IPS DF 6.9 (cell line): ENCODE measurements at regions not wholly inside any gene's neighbourhood (a gene's known extent, or its start where the extent isn't known, plus 50 kb on each side); places are given as distances from the start of the nearest gene placed in this dataset.

Source experiments
- DNase-seq: peaks from one replicate; pipeline ENCODE4 v3.0.0-alpha.2; 2013; ENCODE audit warnings: low read depth, low spot score
- H3K27ac ChIP-seq: one replicate; pipeline ENCODE4 v1.5.1; 2013; ENCODE audit warnings: low read length, control low read depth
- H3K27me3 ChIP-seq: 2 replicates; pipeline ENCODE4 v1.6.1; 2013; ENCODE audit warnings: mild to moderate bottlenecking, low read length; ENCODE audit not compliant: control insufficient read depth, insufficient read depth
- H3K36me3 ChIP-seq: 2 replicates; pipeline ENCODE4 v1.6.1; 2013; ENCODE audit warnings: low read length; ENCODE audit not compliant: control insufficient read depth, insufficient read depth
- H3K4me1 ChIP-seq: 2 replicates; pipeline ENCODE4 v1.6.1; 2013; ENCODE audit warnings: low read length; ENCODE audit not compliant: control insufficient read depth, insufficient read depth
- H3K4me3 ChIP-seq: 2 replicates; pipeline ENCODE4 v1.5.1; 2013; ENCODE audit warnings: mild to moderate bottlenecking, low read length
- H3K9me3 ChIP-seq: 2 replicates; pipeline ENCODE4 v1.6.1; 2013; ENCODE audit warnings: low read length, inconsistent platforms; ENCODE audit not compliant: control insufficient read depth, insufficient read depth
- WGBS: extraction: QIAGEN DNeasy Blood & Tissue Kit; methylation state at CpG from one replicate; pipeline ENCODE4 v1.1.7; 2013; ENCODE audit warnings: mixed read lengths, missing lambda C conversion rate; ENCODE audit not compliant: insufficient read length, insufficient coverage; 5-methylcytosine and 5-hydroxymethylcytosine counted together

- no CpG with 5 or more reads among the region's 5 CpGs for WGBS
Measured at GRCh38 chr17:54085934-54086333, 263.2 kb downstream of the KIF2B start.

GRCh38 chr17:54096216-54096615 is 273.5 kb downstream of the KIF2B start:
- Histone ChIP-seq H3K9me3 (no peaks in the 10 kb centered on the region), H3K27me3 (no peaks in the 10 kb centered on the region), H3K27ac (no peak overlapping the region), H3K4me1 (no peaks in the 10 kb centered on the region), H3K4me3 (no peak overlapping the region), H3K36me3 (no peaks in the 10 kb centered on the region)
- no peak for DNase-seq

More at GRCh38 chr17:54085934-54086333, 263.2 kb downstream of the KIF2B start:
- Histone ChIP-seq H3K4me3 (no peak overlapping the region), H3K9me3 (no peaks in the 10 kb centered on the region), H3K4me1 (0 out of 2 replicates have a peak, but pooled peaks cover 2% of the 10 kb centered on the region), H3K27ac (no peak overlapping the region), H3K36me3 (no peaks in the 10 kb centered on the region), H3K27me3 (no peaks in the 10 kb centered on the region)
- DNase-seq, result no peak

- H3K27ac ChIP-seq, result no peak overlapping the region
- no peaks in the 10 kb centered on the region for H3K9me3 ChIP-seq
- H3K36me3 ChIP-seq, result no peaks in the 10 kb centered on the region
- no peak for DNase-seq
- no peaks in the 10 kb centered on the region for H3K27me3 ChIP-seq
- H3K4me3 ChIP-seq, result no peak overlapping the region
- no peaks in the 10 kb centered on the region for H3K4me1 ChIP-seq
Measured at GRCh38 chr17:54099221-54099620, 276.5 kb downstream of the KIF2B start.

GRCh38 chr17:54102246-54102645 is 279.5 kb downstream of the KIF2B start:
- H3K4me1 ChIP-seq, result no peaks in the 10 kb centered on the region
- no CpG with 5 or more reads among the region's 1 CpG for WGBS
- H3K4me3 ChIP-seq, result no peak overlapping the region
- H3K9me3 ChIP-seq, result no peaks in the 10 kb centered on the region
- H3K27me3 ChIP-seq, result no peaks in the 10 kb centered on the region
- no peaks in the 10 kb centered on the region for H3K36me3 ChIP-seq
- DNase-seq, result no peak
- H3K27ac ChIP-seq, result no peak overlapping the region

GRCh38 chr17:54111576-54111975 is 288.8 kb downstream of the KIF2B start:
- H3K27ac ChIP-seq, result no peak overlapping the region
- H3K36me3 ChIP-seq, result no peaks in the 10 kb centered on the region
- no peaks in the 10 kb centered on the region for H3K9me3 ChIP-seq
- DNase-seq, result no peak
- no peaks in the 10 kb centered on the region for H3K4me1 ChIP-seq
- WGBS, result no CpG with 5 or more reads among the region's 1 CpG
- no peak overlapping the region for H3K4me3 ChIP-seq
- H3K27me3 ChIP-seq, result no peaks in the 10 kb centered on the region

- no peaks in the 10 kb centered on the region for H3K9me3 ChIP-seq
- H3K36me3 ChIP-seq, result no peaks in the 10 kb centered on the region
- no peaks in the 10 kb centered on the region for H3K4me1 ChIP-seq
- no peak overlapping the region for H3K27ac ChIP-seq
- DNase-seq, result no peak
- H3K27me3 ChIP-seq, result no peaks in the 10 kb centered on the region
- no CpG with 5 or more reads among the region's 3 CpGs for WGBS
- H3K4me3 ChIP-seq, result no peak overlapping the region
Measured at GRCh38 chr17:54117452-54117851, 294.7 kb downstream of the KIF2B start.

GRCh38 chr17:54124456-54124855 is 301.7 kb downstream of the KIF2B start:
- no peaks in the 10 kb centered on the region for H3K27me3 ChIP-seq
- no peak for DNase-seq
- no peaks in the 10 kb centered on the region for H3K36me3 ChIP-seq
- H3K27ac ChIP-seq, result no peak overlapping the region
- no peaks in the 10 kb centered on the region for H3K9me3 ChIP-seq
- H3K4me3 ChIP-seq, result no peak overlapping the region
- H3K4me1 ChIP-seq, result no peaks in the 10 kb centered on the region
- WGBS, result no CpG with 5 or more reads among the region's 1 CpG

- Histone ChIP-seq H3K9me3 (no peaks in the 10 kb centered on the region), H3K4me3 (no peak overlapping the region), H3K27me3 (no peaks in the 10 kb centered on the region), H3K4me1 (no peaks in the 10 kb centered on the region), H3K27ac (no peak overlapping the region), H3K36me3 (no peaks in the 10 kb centered on the region)
- no peak for DNase-seq
- no CpG with 5 or more reads among the region's 1 CpG for WGBS
Measured at GRCh38 chr17:54153423-54153822, 330.7 kb downstream of the KIF2B start.

GRCh38 chr17:54157542-54157941 is 334.8 kb downstream of the KIF2B start:
- no peaks in the 10 kb centered on the region for H3K27me3 ChIP-seq
- H3K4me1 ChIP-seq, result no peaks in the 10 kb centered on the region
- DNase-seq, result no peak
- WGBS, result 100% methylated on average over 1 of the region's 2 CpGs
- H3K9me3 ChIP-seq, result no peaks in the 10 kb centered on the region
- no peak overlapping the region for H3K27ac ChIP-seq
- H3K36me3 ChIP-seq, result no peaks in the 10 kb centered on the region
- no peak overlapping the region for H3K4me3 ChIP-seq

GRCh38 chr17:54172096-54172984 is 349.6 kb downstream of the KIF2B start:
- no CpG with 5 or more reads among the region's 3 CpGs for WGBS
- Histone ChIP-seq H3K4me1 (no peaks in the 10 kb centered on the region), H3K27ac (no peak overlapping the region), H3K36me3 (no peaks in the 10 kb centered on the region), H3K4me3 (no peak overlapping the region), H3K27me3 (no peaks in the 10 kb centered on the region), H3K9me3 (no peaks in the 10 kb centered on the region)
- DNase-seq, result peak; percentile 45

GRCh38 chr17:54172985-54173316 is 350.2 kb downstream of the KIF2B start:
- H3K4me3 ChIP-seq, result no peak overlapping the region
- H3K36me3 ChIP-seq, result no peaks in the 10 kb centered on the region
- no peak overlapping the region for H3K27ac ChIP-seq
- H3K4me1 ChIP-seq, result no peaks in the 10 kb centered on the region
- no peaks in the 10 kb centered on the region for H3K9me3 ChIP-seq
- no peaks in the 10 kb centered on the region for H3K27me3 ChIP-seq
- DNase-seq, result no peak
